ENCODE measurements at regions not wholly inside any gene's neighbourhood (a gene's known extent, or its start where the extent isn't known, plus 50 kb on each side); places are given as distances from the start of the nearest gene placed in this dataset.

- no peak overlapping the region for H2AFZ ChIP-seq
- no peak for TF ChIP-seq CTCF (IDR thresholded peaks at IDR 0.05)
- no peaks in the 10 kb centered on the region for H3K79me2 ChIP-seq
- H3K4me2 ChIP-seq (ENCODE audit: low read length), result no peak overlapping the region
- H3K9ac ChIP-seq, result no peak overlapping the region
- no peaks in the 10 kb centered on the region for H3K36me3 ChIP-seq (ENCODE audit: control insufficient read depth, insufficient read depth, low read length)
- no peaks in the 10 kb centered on the region for H3K9me3 ChIP-seq (ENCODE audit: control insufficient read depth, low read length)
- no peak overlapping the region for H3K4me3 ChIP-seq (ENCODE audit: low read depth, low read length)
- no peaks in the 10 kb centered on the region for H3K4me1 ChIP-seq
- H3K27ac ChIP-seq, result no peak overlapping the region
- no peaks in the 10 kb centered on the region for H3K27me3 ChIP-seq (ENCODE audit: control insufficient read depth, insufficient read depth, low read length)
These were observed 303.4 kb downstream of the KCNC2 start for GRCh38 chr12:74906224-74906623.

DNA sequence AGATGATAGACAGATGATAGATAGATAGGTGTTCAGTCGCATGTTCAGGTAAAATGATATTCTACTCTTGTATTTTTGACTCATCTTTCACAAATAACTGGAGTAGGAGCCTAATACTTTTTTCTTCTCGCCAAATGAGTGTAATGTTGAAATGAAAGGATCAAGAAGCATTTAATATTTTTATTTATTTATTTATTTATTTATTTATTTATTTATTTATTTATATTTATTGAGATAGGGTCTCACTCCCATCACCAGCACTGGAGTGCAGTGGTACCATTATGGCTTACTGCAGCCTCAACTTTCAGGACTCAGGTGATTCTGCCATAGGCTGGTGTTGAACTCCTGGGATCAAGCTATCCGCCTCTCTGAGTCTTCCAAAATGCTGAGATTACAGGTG, 298.8 kb downstream of the KCNC2 start:
- H3K36me3 ChIP-seq (ENCODE audit: control insufficient read depth, insufficient read depth, low read length), result no peaks in the 10 kb centered on the region
- no peaks in the 10 kb centered on the region for H3K79me2 ChIP-seq
- no peak overlapping the region for H3K4me3 ChIP-seq (ENCODE audit: low read depth, low read length)
- H2AFZ ChIP-seq, result no peak overlapping the region
- no peak for TF ChIP-seq CTCF (IDR thresholded peaks at IDR 0.05)
- H3K4me1 ChIP-seq, result no peaks in the 10 kb centered on the region
- no peak overlapping the region for H3K4me2 ChIP-seq (ENCODE audit: low read length)
- H3K9me3 ChIP-seq (ENCODE audit: control insufficient read depth, low read length), result no peaks in the 10 kb centered on the region
- H3K27me3 ChIP-seq (ENCODE audit: control insufficient read depth, insufficient read depth, low read length), result no peaks in the 10 kb centered on the region
- no peak overlapping the region for H3K9ac ChIP-seq
- H3K27ac ChIP-seq, result no peak overlapping the region

GRCh38 chr12:74914378-74914777, 295.3 kb downstream of the KCNC2 start:
- TF ChIP-seq CTCF (IDR thresholded peaks at IDR 0.05), result no peak
- no peaks in the 10 kb centered on the region for H3K9me3 ChIP-seq (ENCODE audit: control insufficient read depth, low read length)
- H3K36me3 ChIP-seq (ENCODE audit: control insufficient read depth, insufficient read depth, low read length), result no peaks in the 10 kb centered on the region
- H2AFZ ChIP-seq, result no peak overlapping the region
- no peaks in the 10 kb centered on the region for H3K4me1 ChIP-seq
- no peaks in the 10 kb centered on the region for H3K79me2 ChIP-seq
- H3K4me3 ChIP-seq (ENCODE audit: low read depth, low read length), result no peak overlapping the region
- no peaks in the 10 kb centered on the region for H3K27me3 ChIP-seq (ENCODE audit: control insufficient read depth, insufficient read depth, low read length)
- no peak overlapping the region for H3K27ac ChIP-seq
- H3K9ac ChIP-seq, result no peak overlapping the region
- H3K4me2 ChIP-seq (ENCODE audit: low read length), result no peak overlapping the region

DNA sequence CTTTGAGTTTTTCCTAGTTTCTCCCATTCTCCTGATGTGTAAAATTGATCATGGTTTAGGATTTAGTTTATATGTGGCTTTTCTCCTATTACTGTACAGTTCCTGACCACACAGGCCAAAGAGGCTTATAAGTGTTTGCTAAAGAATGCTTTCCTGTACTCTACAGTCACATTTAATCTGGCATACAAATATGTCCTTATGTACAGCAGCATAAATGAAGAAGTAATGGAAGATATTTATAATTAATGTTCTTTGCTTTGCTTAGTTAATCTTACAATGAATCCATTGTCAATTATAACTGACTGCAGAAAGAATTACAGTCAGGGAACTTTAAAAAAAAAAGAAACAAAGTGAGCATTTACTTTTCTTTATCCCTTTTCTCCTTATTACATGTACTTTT, 293.9 kb downstream of the KCNC2 start:
- Histone ChIP-seq H3K9me3 (ENCODE audit: control insufficient read depth, low read length) (no peaks in the 10 kb centered on the region), H3K27me3 (ENCODE audit: control insufficient read depth, insufficient read depth, low read length) (no peaks in the 10 kb centered on the region), H3K27ac (no peak overlapping the region), H3K4me3 (ENCODE audit: low read depth, low read length) (no peak overlapping the region), H3K4me1 (no peaks in the 10 kb centered on the region), H3K4me2 (ENCODE audit: low read length) (no peak overlapping the region), H3K36me3 (ENCODE audit: control insufficient read depth, insufficient read depth, low read length) (no peaks in the 10 kb centered on the region), H3K9ac (no peak overlapping the region), H3K79me2 (no peaks in the 10 kb centered on the region), H2AFZ (no peak overlapping the region)
- TF ChIP-seq CTCF (IDR thresholded peaks at IDR 0.05), result no peak

DNA sequence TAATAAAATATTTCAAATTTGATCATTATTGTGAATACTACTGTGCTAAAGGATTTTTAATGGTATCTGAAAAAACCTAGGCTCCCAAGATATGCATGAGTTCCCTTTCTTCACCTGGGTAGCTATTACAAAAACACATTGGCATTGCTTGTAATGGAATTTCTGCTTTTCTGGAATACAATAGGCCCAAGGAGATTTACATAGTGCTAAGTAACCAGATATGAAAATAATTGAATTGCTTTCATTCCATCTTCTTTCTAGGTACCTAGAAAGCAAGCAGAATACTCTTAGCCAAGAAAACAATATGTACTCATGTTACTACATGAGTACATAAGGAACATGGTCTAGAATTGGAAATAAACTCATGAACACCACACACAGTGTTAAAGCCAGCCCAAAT, 291.9 kb downstream of the KCNC2 start:
- no peaks in the 10 kb centered on the region for H3K9me3 ChIP-seq (ENCODE audit: control insufficient read depth, low read length)
- H3K4me3 ChIP-seq (ENCODE audit: low read depth, low read length), result no peak overlapping the region
- no peaks in the 10 kb centered on the region for H3K79me2 ChIP-seq
- H3K4me1 ChIP-seq, result no peaks in the 10 kb centered on the region
- no peak overlapping the region for H3K9ac ChIP-seq
- H3K27me3 ChIP-seq (ENCODE audit: control insufficient read depth, insufficient read depth, low read length), result no peaks in the 10 kb centered on the region
- H3K36me3 ChIP-seq (ENCODE audit: control insufficient read depth, insufficient read depth, low read length), result no peaks in the 10 kb centered on the region
- H3K27ac ChIP-seq, result no peak overlapping the region
- no peak overlapping the region for H3K4me2 ChIP-seq (ENCODE audit: low read length)
- H2AFZ ChIP-seq, result no peak overlapping the region
- TF ChIP-seq CTCF (IDR thresholded peaks at IDR 0.05), result no peak

Measured in parathyroid adenoma (tissue), 2 donors.